SU-DHL-6 (cell line): ENCODE measurements at regions not wholly inside any gene's neighbourhood (a gene's known extent, or its start where the extent isn't known, plus 50 kb on each side); places are given as distances from the start of the nearest gene placed in this dataset.

Experiments used
- H2AFZ ChIP-seq: fragments of 200-600 bp; sonication (generic); 2 replicates; pipeline ENCODE4 v1.6.1; 2014; ENCODE audit warnings: low read depth, mild to moderate bottlenecking, moderate library complexity, mixed read lengths, antibody characterized with exemption, low read length; ENCODE audit not compliant: severe bottlenecking
- H3F3A ChIP-seq: fragments of 200-600 bp; shearing (Covaris generic); 2 replicates; pipeline ENCODE4 v1.6.0; 2016; ENCODE audit warnings: antibody characterized with exemption, mild to moderate bottlenecking; ENCODE audit not compliant: insufficient read depth
- H3K27ac ChIP-seq: fragments of 200-600 bp; sonication (generic); 2 replicates; pipeline ENCODE4 v1.5.1; 2016; ENCODE audit warnings: low read depth, mild to moderate bottlenecking, low read length, moderate library complexity, mixed read lengths
- H3K27me3 ChIP-seq: fragments of 200-600 bp; sonication (generic), shearing (Covaris generic); 2 replicates; pipeline ENCODE4 v1.6.0; 2014; ENCODE audit warnings: mild to moderate bottlenecking, low read length
- H3K36me3 ChIP-seq: fragments of 200-600 bp; sonication (generic); 2 replicates; pipeline ENCODE4 v1.6.1; 2014; ENCODE audit warnings: mild to moderate bottlenecking, low read length, mixed read lengths
- H3K4me2 ChIP-seq: fragments of 300-600, 200-600 bp; shearing (Covaris generic), sonication (generic); 2 replicates; pipeline ENCODE4 v1.6.0; 2014; ENCODE audit warnings: low read length, low read depth, mild to moderate bottlenecking; ENCODE audit not compliant: poor library complexity, severe bottlenecking
- H3K4me3 ChIP-seq: fragments of 200-600 bp; sonication (generic); 2 replicates; pipeline ENCODE4 v1.5.1; 2014; ENCODE audit warnings: antibody characterized with exemption, low read length, mild to moderate bottlenecking, mixed read lengths; ENCODE audit not compliant: insufficient read depth, poor library complexity, severe bottlenecking
- H3K79me2 ChIP-seq: fragments of 200-600 bp; sonication (generic); 2 replicates; pipeline ENCODE4 v1.6.1; 2014; ENCODE audit warnings: mild to moderate bottlenecking, low read length, moderate library complexity; ENCODE audit not compliant: insufficient read depth
- H3K9ac ChIP-seq: fragments of 200-600 bp; sonication (generic); 2 replicates; pipeline ENCODE4 v1.7.0; 2014; ENCODE audit warnings: mild to moderate bottlenecking, low read length
- H3K9me2 ChIP-seq: fragments of 200-600 bp; sonication (generic); replicated peaks from 2 replicates; pipeline ENCODE4 v1.6.1; 2014; ENCODE audit warnings: low read length; ENCODE audit not compliant: insufficient read depth
- H3K9me3 ChIP-seq: fragments of 200-600 bp; sonication (generic); 2 replicates; pipeline ENCODE4 v1.6.1; 2014; ENCODE audit warnings: low read length, mixed read lengths; ENCODE audit not compliant: insufficient read depth
- H4K20me1 ChIP-seq: fragments of 200-600 bp; sonication (generic); 2 replicates; pipeline ENCODE4 v1.6.1; 2014; ENCODE audit warnings: low read depth, mild to moderate bottlenecking, antibody characterized with exemption, low read length, moderate library complexity, mixed read lengths
- CTCF ChIP-seq: fragments of 200-600 bp; sonication (generic); IDR thresholded peaks from one replicate; pipeline ENCODE4 v1.5.1; 2017; ENCODE audit warnings: antibody characterized with exemption, mild to moderate bottlenecking, low read length, moderate library complexity; ENCODE audit not compliant: insufficient read depth, poor library complexity, severe bottlenecking
- EZH2phosphoT487 ChIP-seq: fragments of 200-600 bp; sonication (generic), shearing (Covaris generic); conservative IDR thresholded peaks from 2 replicates; pipeline ENCODE4 v1.6.1; 2018; ENCODE audit warnings: mild to moderate bottlenecking, antibody characterized with exemption, low read length, moderate library complexity, mixed read lengths

- Histone ChIP-seq H3F3A (no peaks in the 10 kb centered on the region), H3K36me3 (no peaks in the 10 kb centered on the region), H3K4me3 (no peak overlapping the region), H2AFZ (no peak overlapping the region), H3K79me2 (no peaks in the 10 kb centered on the region), H3K4me2 (no peak overlapping the region), H3K9ac (no peak overlapping the region), H3K9me2 (no peaks in the 10 kb centered on the region), H3K9me3 (no peaks in the 10 kb centered on the region), H3K27me3 (no peaks in the 10 kb centered on the region), H4K20me1 (no peaks in the 10 kb centered on the region), H3K27ac (no peak overlapping the region)
- no peak for TF ChIP-seq EZH2phosphoT487
- TF ChIP-seq CTCF, result no peak
These were observed 108.9 kb upstream of the GUCA2B start for GRCh38 chr1:42044346-42044745.

- no peak overlapping the region for H3K27ac ChIP-seq
- H3K4me3 ChIP-seq, result no peak overlapping the region
These were observed 109.4 kb upstream of the GUCA2B start for GRCh38 chr1:42043811-42044210.

GRCh38 chr1:42043182-42043581 lies 110.0 kb upstream of the GUCA2B start:
- Histone ChIP-seq H3K9ac (no peak overlapping the region), H2AFZ (no peak overlapping the region), H3K4me2 (no peak overlapping the region), H3K4me3 (no peak overlapping the region), H3K9me2 (no peaks in the 10 kb centered on the region), H3K79me2 (no peaks in the 10 kb centered on the region), H3K27me3 (no peaks in the 10 kb centered on the region), H3K9me3 (no peaks in the 10 kb centered on the region), H4K20me1 (no peaks in the 10 kb centered on the region), H3F3A (no peaks in the 10 kb centered on the region), H3K36me3 (no peaks in the 10 kb centered on the region), H3K27ac (no peak overlapping the region)
- TF ChIP-seq EZH2phosphoT487 (no peak), CTCF (no peak)

More at GRCh38 chr1:42043811-42044210, 109.4 kb upstream of the GUCA2B start:
- Histone ChIP-seq H3K36me3 (no peaks in the 10 kb centered on the region), H3K9me2 (no peaks in the 10 kb centered on the region), H3K79me2 (no peaks in the 10 kb centered on the region), H4K20me1 (no peaks in the 10 kb centered on the region), H3F3A (no peaks in the 10 kb centered on the region), H3K27me3 (no peaks in the 10 kb centered on the region), H2AFZ (no peak overlapping the region), H3K9ac (no peak overlapping the region), H3K4me2 (no peak overlapping the region), H3K9me3 (no peaks in the 10 kb centered on the region)
- TF ChIP-seq CTCF (no peak), EZH2phosphoT487 (no peak)
